HUES48 (cell line): ENCODE measurements at regions not wholly inside any gene's neighbourhood (a gene's known extent, or its start where the extent isn't known, plus 50 kb on each side); places are given as distances from the start of the nearest gene placed in this dataset.

Source experiments
- H3K27ac ChIP-seq: one replicate; pipeline ENCODE4 v1.7.0; 2013; ENCODE audit warnings: low read depth, low read length, inconsistent platforms
- H3K27me3 ChIP-seq: 2 replicates; pipeline ENCODE4 v1.6.1; 2013; ENCODE audit warnings: mild to moderate bottlenecking, low read length; ENCODE audit not compliant: control insufficient read depth, insufficient read depth
- H3K36me3 ChIP-seq: 2 replicates; pipeline ENCODE4 v1.6.1; 2013; ENCODE audit warnings: low read length; ENCODE audit not compliant: control insufficient read depth, insufficient read depth
- H3K4me1 ChIP-seq: 2 replicates; pipeline ENCODE4 v1.6.1; 2013; ENCODE audit warnings: mild to moderate bottlenecking, low read length; ENCODE audit not compliant: control insufficient read depth, insufficient read depth
- H3K4me3 ChIP-seq: 2 replicates; pipeline ENCODE4 v1.5.1; 2013; ENCODE audit warnings: mild to moderate bottlenecking, low read depth, low read length
- H3K9ac ChIP-seq: 2 replicates; pipeline ENCODE4 v1.6.1; 2013; ENCODE audit warnings: mild to moderate bottlenecking, low read depth, low read length, moderate library complexity
- H3K9me3 ChIP-seq: 2 replicates; pipeline ENCODE4 v1.6.1; 2013; ENCODE audit warnings: low read length; ENCODE audit not compliant: control insufficient read depth, insufficient read depth

DNA sequence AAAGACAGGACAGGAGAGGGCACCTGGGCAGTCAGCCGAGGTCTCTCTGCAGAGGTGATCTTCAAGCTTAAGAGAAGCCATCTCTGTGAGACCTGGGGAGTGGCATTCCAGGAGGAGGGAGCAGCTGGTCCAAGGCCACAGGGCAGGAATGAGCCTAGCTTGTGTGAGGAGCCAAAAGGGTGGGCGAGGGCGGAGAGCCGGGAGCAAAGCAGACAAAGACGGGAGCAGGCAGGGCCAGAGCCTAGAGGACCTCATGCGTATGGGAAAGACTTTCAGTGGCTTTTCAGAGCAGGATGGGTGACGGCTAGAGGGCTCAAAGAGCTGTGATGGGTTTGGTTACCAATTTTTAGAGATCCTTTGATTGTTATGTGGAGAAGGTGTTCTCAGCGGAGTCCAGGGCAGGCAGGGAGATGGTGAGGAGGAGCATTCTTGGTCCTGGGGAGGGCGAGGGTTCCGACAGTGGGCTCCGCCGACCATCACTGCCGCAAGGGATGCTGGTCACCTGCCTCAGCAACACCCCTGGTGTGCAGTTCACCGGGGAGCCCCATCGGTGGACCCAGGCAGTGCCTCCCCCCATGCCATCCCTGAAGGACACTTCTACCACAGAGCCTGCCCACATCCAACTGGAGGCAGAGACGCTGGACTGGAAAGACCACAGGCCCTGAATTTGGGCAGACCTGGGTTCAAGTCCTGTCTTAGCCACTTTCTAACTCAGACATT, 122.9 kb upstream of the IRF2BP2 start:
- Histone ChIP-seq H3K27ac (no peak overlapping the region), H3K27me3 (no peaks in the 10 kb centered on the region)

GRCh38 chr1:234732260-234732659, 122.3 kb upstream of the IRF2BP2 start:
- no peaks in the 10 kb centered on the region for H3K27me3 ChIP-seq
- H3K9ac ChIP-seq = no peak overlapping the region
- no peaks in the 10 kb centered on the region for H3K9me3 ChIP-seq
- no peak overlapping the region for H3K4me3 ChIP-seq
- H3K36me3 ChIP-seq = no peaks in the 10 kb centered on the region
- no peak overlapping the region for H3K27ac ChIP-seq
- H3K4me1 ChIP-seq = peaks cover 2% of the 10 kb centered on the region; the same call in 1 of the 2 replicates

More for the DNA sequence above, 122.9 kb upstream of the IRF2BP2 start:
- no peak overlapping the region for H3K4me3 ChIP-seq
- H3K36me3 ChIP-seq = no peaks in the 10 kb centered on the region
- H3K9me3 ChIP-seq = no peaks in the 10 kb centered on the region
- H3K4me1 ChIP-seq = peaks cover 1% of the 10 kb centered on the region; the same call in 1 of the 2 replicates
- H3K9ac ChIP-seq = no peak overlapping the region

DNA sequence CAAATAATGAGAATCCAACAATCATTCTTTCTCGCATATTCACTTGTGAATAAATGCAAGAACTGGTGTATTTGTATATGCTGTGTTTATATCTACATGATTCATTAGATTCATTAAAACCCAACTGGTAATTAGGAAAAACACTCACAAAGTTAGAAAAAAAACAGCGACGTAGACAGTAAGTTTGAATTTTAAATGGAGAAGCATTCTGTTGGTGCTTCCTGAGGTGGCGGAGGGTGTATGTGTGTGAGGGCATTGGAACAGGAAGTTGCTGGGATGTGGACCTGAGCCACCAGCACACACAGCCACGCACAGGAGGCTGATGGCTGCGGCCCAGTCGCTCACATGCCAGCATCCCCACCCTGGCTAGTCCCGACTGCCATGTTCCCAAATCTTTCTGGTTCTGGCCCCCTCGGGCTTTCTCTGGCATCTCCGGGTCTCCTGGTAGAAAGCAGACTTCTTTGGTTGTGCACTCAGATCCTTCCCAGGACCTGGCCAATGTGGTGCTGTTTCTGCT, 121.6 kb upstream of the IRF2BP2 start:
- Histone ChIP-seq H3K9me3 (no peaks in the 10 kb centered on the region), H3K27me3 (no peaks in the 10 kb centered on the region), H3K36me3 (no peaks in the 10 kb centered on the region), H3K4me1 (peaks cover 7% of the 10 kb centered on the region), H3K9ac (no peak overlapping the region), H3K27ac (no peak overlapping the region), H3K4me3 (no peak overlapping the region)

DNA sequence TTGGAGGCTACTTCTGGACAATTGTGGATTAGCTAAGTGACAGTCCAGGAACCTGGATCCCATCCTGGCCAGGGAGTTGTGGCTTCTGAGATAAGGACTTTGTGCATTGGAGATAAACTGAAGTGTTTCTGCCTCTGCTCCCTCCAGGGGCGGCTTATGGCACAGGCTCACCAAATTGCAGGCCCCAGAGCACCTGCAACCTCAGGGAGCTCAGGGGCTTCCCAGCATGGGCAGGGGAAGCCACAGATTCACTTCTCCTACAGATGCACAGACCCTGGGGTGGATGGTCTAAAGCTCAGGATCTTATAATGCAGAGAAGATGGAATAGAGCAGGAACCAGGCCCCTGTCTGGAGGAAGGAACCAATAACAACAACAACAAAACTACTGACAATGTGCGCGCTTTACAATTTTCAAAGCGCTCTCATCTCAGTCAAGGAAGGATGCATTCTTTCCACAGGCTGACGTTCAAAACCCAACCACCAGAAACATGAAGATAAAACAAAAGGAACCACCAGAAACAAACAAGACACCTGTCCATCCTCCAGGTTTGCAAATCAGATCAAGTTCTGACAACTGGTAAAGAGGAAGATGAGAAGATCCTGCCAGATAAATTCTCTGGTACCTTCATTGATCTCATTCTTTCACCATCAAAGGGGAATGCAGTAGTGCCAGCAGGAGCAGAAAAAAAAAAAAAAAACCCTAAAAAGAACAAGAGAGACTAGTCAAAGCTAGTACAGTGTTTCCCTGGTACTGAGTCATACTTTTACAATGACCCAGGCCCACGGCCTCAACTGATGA, 121.0 kb upstream of the IRF2BP2 start:
- H3K4me3 ChIP-seq = no peak overlapping the region
- H3K9me3 ChIP-seq = no peaks in the 10 kb centered on the region
- H3K27ac ChIP-seq = no peak overlapping the region
- H3K36me3 ChIP-seq = no peaks in the 10 kb centered on the region
- H3K4me1 ChIP-seq = peaks cover 13% of the 10 kb centered on the region
- H3K27me3 ChIP-seq = no peaks in the 10 kb centered on the region
- no peak overlapping the region for H3K9ac ChIP-seq

- H3K9ac ChIP-seq = no peak overlapping the region
- H3K4me3 ChIP-seq = no peak overlapping the region
- no peaks in the 10 kb centered on the region for H3K27me3 ChIP-seq
- no peaks in the 10 kb centered on the region for H3K9me3 ChIP-seq
- peaks cover 15% of the 10 kb centered on the region for H3K4me1 ChIP-seq
- no peak overlapping the region for H3K27ac ChIP-seq
- H3K36me3 ChIP-seq = no peaks in the 10 kb centered on the region
Measured at GRCh38 chr1:234730475-234730769, 120.4 kb upstream of the IRF2BP2 start.

DNA sequence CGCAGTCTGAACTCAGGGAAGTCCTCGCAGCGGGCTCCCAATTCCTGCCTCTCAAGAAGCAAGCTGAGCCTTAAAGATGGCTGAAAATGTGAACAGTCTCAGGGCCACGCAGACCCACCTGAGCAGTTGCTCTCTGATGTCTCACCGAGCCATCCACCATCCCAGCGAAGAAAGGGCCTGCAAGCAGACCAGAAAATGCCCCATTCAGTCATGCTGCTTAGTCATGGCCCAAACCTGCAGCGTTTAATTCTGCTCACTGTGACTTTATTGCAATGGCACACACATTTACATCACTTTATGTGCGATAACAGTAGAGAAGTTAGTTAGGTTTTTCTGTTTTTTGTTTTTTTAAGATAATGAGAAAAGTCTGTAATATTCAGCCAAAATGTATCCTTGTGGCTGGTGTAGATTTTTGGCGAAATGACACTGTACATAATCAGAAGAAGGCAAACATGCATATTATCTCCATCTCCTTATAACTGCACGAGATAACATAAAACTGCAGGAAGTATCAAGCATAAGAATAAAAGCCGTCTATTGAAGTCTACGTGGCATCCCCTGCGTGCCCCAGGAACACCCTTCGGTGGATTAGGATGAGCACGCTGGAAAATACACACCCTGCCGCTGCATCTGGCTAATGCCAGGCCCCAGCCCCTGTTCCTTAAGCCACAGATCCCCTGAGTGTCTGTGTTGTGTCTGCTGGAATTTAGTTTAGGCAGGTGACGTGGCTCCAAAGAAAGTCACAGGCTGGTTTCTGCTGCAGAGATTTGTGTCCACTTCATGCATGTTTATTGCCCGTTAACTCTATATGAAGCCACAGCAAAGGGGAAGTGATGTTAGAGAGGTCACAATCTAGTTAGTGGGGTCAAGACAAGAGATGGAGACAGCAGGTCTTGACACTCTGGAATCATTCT, 119.8 kb upstream of the IRF2BP2 start:
- H3K4me1 ChIP-seq = peaks cover 21% of the 10 kb centered on the region

DNA sequence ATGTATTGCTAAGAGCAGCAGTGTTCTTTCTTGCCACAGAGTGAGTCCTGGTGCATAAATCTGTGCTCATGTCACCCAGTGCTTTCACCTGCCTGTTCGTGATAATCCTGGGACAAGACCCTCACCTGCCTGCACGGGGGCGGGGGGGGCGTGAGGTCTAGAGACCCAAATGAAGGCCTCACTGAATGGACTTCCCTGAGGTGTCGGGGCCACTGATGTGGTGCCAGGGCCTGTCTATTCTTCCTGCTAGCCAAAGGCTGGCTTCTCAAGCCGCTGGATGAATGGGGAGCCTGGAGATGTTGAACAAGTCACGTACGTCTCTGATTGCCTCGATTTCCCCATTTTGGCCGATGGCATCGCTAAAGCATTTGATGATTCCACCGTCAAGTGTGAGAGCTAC, 118.8 kb upstream of the IRF2BP2 start:
- H3K27ac ChIP-seq = no peak overlapping the region
- H3K9me3 ChIP-seq = no peaks in the 10 kb centered on the region
- no peak overlapping the region for H3K9ac ChIP-seq
- peaks cover 31% of the 10 kb centered on the region for H3K4me1 ChIP-seq
- no peaks in the 10 kb centered on the region for H3K36me3 ChIP-seq
- no peaks in the 10 kb centered on the region for H3K27me3 ChIP-seq
- no peak overlapping the region for H3K4me3 ChIP-seq

More for the DNA sequence above, 119.8 kb upstream of the IRF2BP2 start:
- no peaks in the 10 kb centered on the region for H3K9me3 ChIP-seq
- no peak overlapping the region for H3K27ac ChIP-seq
- H3K9ac ChIP-seq = no peak overlapping the region
- no peaks in the 10 kb centered on the region for H3K36me3 ChIP-seq
- no peaks in the 10 kb centered on the region for H3K27me3 ChIP-seq
- no peak overlapping the region for H3K4me3 ChIP-seq

DNA sequence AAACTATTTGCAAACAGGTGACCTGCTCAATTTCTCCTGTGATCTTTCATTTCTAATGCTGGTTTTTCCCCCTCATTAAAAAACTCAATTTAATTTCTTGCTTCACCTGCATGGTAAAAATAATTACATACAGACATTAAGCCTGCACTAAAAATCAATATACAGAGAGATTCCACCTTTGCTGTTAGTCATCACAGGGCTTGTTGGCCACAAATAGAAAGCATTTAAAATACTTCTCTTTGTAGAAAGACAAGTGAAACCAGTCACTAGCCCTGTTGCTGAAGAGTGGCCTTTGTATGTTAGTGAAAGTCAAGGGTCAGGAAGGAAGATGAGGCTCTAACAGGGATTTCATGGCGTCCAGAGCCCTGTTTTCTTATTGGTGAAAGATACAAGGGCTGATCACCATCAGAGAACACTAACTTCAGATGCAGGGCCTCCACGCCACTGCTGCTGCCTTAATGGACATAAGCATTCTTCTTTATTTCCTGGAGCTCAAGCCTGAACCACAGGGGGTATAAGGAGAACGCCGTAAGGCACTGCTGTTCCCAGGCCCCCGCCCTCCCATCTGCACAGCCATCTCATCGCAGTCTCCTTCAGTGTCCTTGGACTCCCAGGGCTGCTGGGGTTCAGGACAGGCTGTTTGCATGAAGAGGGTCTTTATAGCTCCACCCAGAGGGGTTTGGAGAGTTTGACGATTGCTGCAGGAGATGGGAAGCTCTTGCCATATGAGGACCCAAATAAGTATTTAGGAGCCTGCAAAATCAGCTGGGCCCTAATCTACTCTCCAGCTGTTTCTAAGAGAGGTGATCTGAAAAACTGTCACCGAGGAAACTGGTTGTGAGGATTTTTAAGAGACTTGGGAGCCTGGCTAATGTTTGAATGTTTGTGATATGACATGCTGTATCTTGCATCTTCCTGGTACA, 117.3 kb upstream of the IRF2BP2 start:
- Histone ChIP-seq H3K9ac (no peak overlapping the region), H3K4me3 (no peak overlapping the region), H3K27ac (peak overlapping the region; percentile 68), H3K27me3 (no peaks in the 10 kb centered on the region), H3K36me3 (no peaks in the 10 kb centered on the region), H3K4me1 (peaks cover 45% of the 10 kb centered on the region), H3K9me3 (no peaks in the 10 kb centered on the region)

DNA sequence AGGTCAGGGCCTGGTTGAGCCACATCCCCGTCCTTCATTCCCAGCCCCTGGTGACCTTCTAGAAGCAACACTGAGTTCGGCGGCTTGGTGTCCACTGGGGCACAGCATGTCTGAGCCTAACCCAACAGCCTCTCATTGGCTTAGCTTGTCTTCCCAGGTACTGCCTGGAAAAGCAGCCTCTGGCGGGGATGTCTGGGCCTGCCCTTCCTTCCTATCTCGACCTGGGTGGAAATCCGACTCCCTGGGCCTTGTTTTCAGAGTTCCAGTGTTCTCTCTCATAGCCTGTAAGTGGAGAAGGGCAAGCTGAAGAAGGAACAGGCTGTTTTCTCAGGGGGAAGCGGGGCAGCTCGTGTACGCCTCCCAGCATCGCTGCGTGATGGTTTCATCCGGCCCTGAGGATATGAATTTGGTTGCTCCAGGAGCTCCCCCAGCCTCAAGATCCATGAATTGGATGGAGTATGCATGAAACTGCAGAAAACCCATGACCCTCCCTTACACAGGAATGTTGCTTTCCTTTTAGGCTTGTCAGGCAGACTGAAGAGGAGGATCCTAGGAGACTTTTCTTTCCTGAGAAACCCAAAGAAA, 116.5 kb upstream of the IRF2BP2 start:
- H3K4me1 ChIP-seq = peaks cover 52% of the 10 kb centered on the region
- no peak overlapping the region for H3K4me3 ChIP-seq
- H3K27ac ChIP-seq = peak overlapping the region; percentile 68
- no peak overlapping the region for H3K9ac ChIP-seq
- no peaks in the 10 kb centered on the region for H3K36me3 ChIP-seq
- H3K9me3 ChIP-seq = no peaks in the 10 kb centered on the region
- H3K27me3 ChIP-seq = no peaks in the 10 kb centered on the region
